K562 (cell line): ENCODE measurements at regions not wholly inside any gene's neighbourhood (a gene's known extent, or its start where the extent isn't known, plus 50 kb on each side); places are given as distances from the start of the nearest gene placed in this dataset.

Source experiments
- ATAC-seq: fragments of 200-7000 bp; cut with Tn5 transposase; 3 replicates; pipeline ENCODE4 v1.9.1; 2020; ENCODE audit warnings: moderate library complexity
- BruUV-seq: library from RNA; stranded (reverse); fragments of 400-500 nt; replicated peaks from 2 replicates; lab custom pipeline; 2021; lab: Mats Ljungman, UMichigan
- CTCF ChIA-PET: fragments of 300-600 bp; formaldehyde crosslinking; extraction: SDS; loops from one replicate; lab custom pipeline; 2021; ENCODE audit warnings: low intra/inter-chr PET ratio; lab: Yijun Ruan, JAX
- POLR2A ChIA-PET: fragments of 300-600, 350-650 bp; sonication (Branson Sonifier 250); formaldehyde crosslinking; extraction: SDS; loops from one replicate; lab custom pipeline; 2021; ENCODE audit warnings: antibody characterized with exemption, inconsistent platforms; lab: Yijun Ruan, JAX
- DNase-seq, 4 experiments: peaks; one replicate each; pipeline versions ENCODE4 v3.0.0 to v3.0.0-alpha.2; 2011 to 2018; ENCODE audit warnings: low spot score in 3 of 4, mixed read lengths in 3 of 4; ENCODE audit errors: extremely low read depth in 1 of 4
- FAIRE-seq: peaks from 2 replicates; lab custom pipeline; 2011; peaks lifted over from hg19 to GRCh38; lab: Jason Lieb, UNC
- H2AFZ ChIP-seq: 2 replicates; pipeline ENCODE4 v1.6.0; 2011; ENCODE audit warnings: low read depth, low read length, control low read depth, inconsistent platforms
- H3K27ac ChIP-seq: fragments of 200-600 bp; 3 replicates; pipeline ENCODE4 v1.8.0; 2011; ENCODE audit warnings: low read depth, mild to moderate bottlenecking, control low read depth, inconsistent platforms, low read length, moderate library complexity, mixed read lengths; ENCODE audit errors: extremely low read depth
- H3K27me3 ChIP-seq, 2 experiments: fragments of 300-600 bp in 1 of 2; 2 replicates in 1 of 2; 3 replicates in 1 of 2; pipeline versions ENCODE4 v1.6.0 to v1.8.0; 2011; ENCODE audit warnings: inconsistent platforms in 2 of 2, low read length in 2 of 2, mild to moderate bottlenecking in 1 of 2, mixed read lengths in 1 of 2, moderate library complexity in 1 of 2; ENCODE audit not compliant: control insufficient read depth in 2 of 2, insufficient read depth in 2 of 2
- H3K36me3 ChIP-seq: fragments of 300-600 bp; 3 replicates; pipeline ENCODE4 v1.8.0; 2011; ENCODE audit warnings: mild to moderate bottlenecking, low read length, inconsistent platforms; ENCODE audit not compliant: control insufficient read depth, insufficient read depth
- H3K4me1 ChIP-seq, 2 experiments: fragments of 200-600 bp in 1 of 2; replicated peaks in 1 of 2; 2 replicates in 1 of 2; 3 replicates in 1 of 2; pipeline versions ENCODE4 v1.5.1 to v1.8.0; 2011; ENCODE audit warnings: inconsistent platforms in 2 of 2, low read length in 2 of 2, mild to moderate bottlenecking in 1 of 2, mixed read lengths in 1 of 2, moderate library complexity in 1 of 2; ENCODE audit not compliant: control insufficient read depth in 2 of 2, insufficient read depth in 2 of 2
- H3K4me2 ChIP-seq: 2 replicates; pipeline ENCODE4 v1.6.1; 2011; ENCODE audit warnings: low read length, control low read depth, inconsistent platforms, mixed read lengths; ENCODE audit not compliant: insufficient read depth
- H3K4me3 ChIP-seq: fragments of 200-600 bp; sonication (generic), shearing (Covaris generic); 2 replicates; pipeline ENCODE4 v1.5.1; 2016; ENCODE audit warnings: control low read depth, inconsistent platforms
- H3K79me2 ChIP-seq: fragments of 200-600 bp; 3 replicates; pipeline ENCODE4 v1.8.0; 2011; ENCODE audit warnings: low read length, inconsistent platforms; ENCODE audit not compliant: control insufficient read depth, insufficient read depth
- H3K9ac ChIP-seq, 2 experiments: 2 replicates each; pipeline versions ENCODE4 v1.6.0 to v1.6.1; 2011; ENCODE audit warnings: low read depth in 2 of 2, low read length in 2 of 2, control low read depth in 1 of 2, inconsistent platforms in 1 of 2, mild to moderate bottlenecking in 1 of 2, mixed read lengths in 1 of 2; ENCODE audit not compliant: insufficient read depth in 1 of 2
- H3K9me1 ChIP-seq: one replicate; pipeline ENCODE4 v1.6.0; 2011; ENCODE audit warnings: inconsistent platforms, mild to moderate bottlenecking, low read length, moderate library complexity; ENCODE audit not compliant: control insufficient read depth, insufficient read depth
- H3K9me3 ChIP-seq: replicated peaks from 2 replicates; pipeline ENCODE4 v1.5.1; 2011; ENCODE audit warnings: low read depth, low read length, inconsistent platforms; ENCODE audit not compliant: control insufficient read depth, insufficient read depth
- H4K20me1 ChIP-seq: replicated peaks from 2 replicates; pipeline ENCODE4 v1.6.1; 2011; ENCODE audit warnings: low read length, inconsistent platforms, mixed read lengths; ENCODE audit not compliant: control insufficient read depth, insufficient read depth
- CHCHD3 ChIP-seq: fragments of 250-450 bp; sonication (Bioruptor Pico); IDR thresholded peaks from 2 replicates; pipeline ENCODE4 v2.1.2; 2022; ENCODE audit warnings: mild to moderate bottlenecking
- NR2F6 ChIP-seq: fragments of 450-650 bp; formaldehyde crosslinking; IDR thresholded peaks from 2 replicates; pipeline ENCODE4 v1.4.0; 2020; ENCODE audit warnings: mild to moderate bottlenecking
- ZNF134 ChIP-seq: fragments of 250-450 bp; sonication (Bioruptor Pico); conservative IDR thresholded peaks from 2 replicates; pipeline ENCODE4 v1.4.0; 2020
- ZNF143 ChIP-seq: sonication (generic); formaldehyde crosslinking; IDR thresholded peaks from 2 replicates; pipeline ENCODE4 v1.9.0; 2022; ENCODE audit warnings: mild to moderate bottlenecking, missing genetic modification reagents
- ZNF75A ChIP-seq: fragments of 450-650 bp; formaldehyde crosslinking; IDR thresholded peaks from 2 replicates; pipeline ENCODE4 v1.4.0; 2020; ENCODE audit warnings: mild to moderate bottlenecking
- WGBS: fragments of 100-300 bp; shearing (Covaris generic); methylation state at CpG from one replicate; pipeline ENCODE4 v1.1.6; 2016; ENCODE audit warnings: low coverage, mixed read lengths; ENCODE audit not compliant: insufficient coverage; ENCODE audit errors: missing lambda C conversion rate; 5-methylcytosine and 5-hydroxymethylcytosine counted together
- in situ Hi-C: fragments of 300-500 bp; cut with MboI; formaldehyde crosslinking; loops from 4 replicates; pipeline ENCODE4 v1.15.0; 2018; ENCODE audit warnings: inconsistent platforms, mixed read lengths
- intact Hi-C: fragments of 100-400 bp; cut with micrococcal nuclease; formaldehyde crosslinking; loops from 2 replicates; pipeline ENCODE4 v1.14.2; 2022
- TF ChIP-seq, protein P1 (sequence below): sonication (generic); formaldehyde crosslinking; IDR thresholded peaks from 2 replicates; pipeline ENCODE4 v1.8.1; 2023; ENCODE audit warnings: mild to moderate bottlenecking, missing genetic modification reagents, moderate library complexity
- TF ChIP-seq, protein P2 (sequence below): fragments of 150-350 bp; conservative IDR thresholded peaks from 2 replicates; pipeline ENCODE4 v1.6.1; 2014; ENCODE audit warnings: low read length
- TF ChIP-seq, protein P3 (sequence below): fragments of 450-650 bp; formaldehyde crosslinking; IDR thresholded peaks from 2 replicates; pipeline ENCODE4 v1.4.0; 2020; ENCODE audit warnings: mild to moderate bottlenecking, moderate library complexity
- TF ChIP-seq, protein P4 (sequence below), 3 experiments: IDR thresholded peaks in 2 of 3; conservative IDR thresholded peaks in 1 of 3; 2 replicates each; pipeline ENCODE4 v1.5.1; 2011 to 2012; ENCODE audit warnings: low read length in 3 of 3, mild to moderate bottlenecking in 3 of 3, control low read depth in 2 of 3, improper control_type of control experiment in 1 of 3, inconsistent platforms in 1 of 3, low read depth in 1 of 3, mixed read lengths in 1 of 3, moderate library complexity in 1 of 3; ENCODE audit not compliant: insufficient read depth in 2 of 3
- TF ChIP-seq, protein P5 (sequence below): fragments of 450-650 bp; IDR thresholded peaks from 2 replicates; pipeline ENCODE4 v1.6.1; 2016; ENCODE audit warnings: missing biosample characterization, missing genetic modification characterization
- TF ChIP-seq, protein P6 (sequence below): fragments of 250-450 bp; sonication (Bioruptor Pico); IDR thresholded peaks from 2 replicates; pipeline ENCODE4 v1.5.0; 2020; ENCODE audit warnings: mild to moderate bottlenecking, borderline replicate concordance

DNA sequence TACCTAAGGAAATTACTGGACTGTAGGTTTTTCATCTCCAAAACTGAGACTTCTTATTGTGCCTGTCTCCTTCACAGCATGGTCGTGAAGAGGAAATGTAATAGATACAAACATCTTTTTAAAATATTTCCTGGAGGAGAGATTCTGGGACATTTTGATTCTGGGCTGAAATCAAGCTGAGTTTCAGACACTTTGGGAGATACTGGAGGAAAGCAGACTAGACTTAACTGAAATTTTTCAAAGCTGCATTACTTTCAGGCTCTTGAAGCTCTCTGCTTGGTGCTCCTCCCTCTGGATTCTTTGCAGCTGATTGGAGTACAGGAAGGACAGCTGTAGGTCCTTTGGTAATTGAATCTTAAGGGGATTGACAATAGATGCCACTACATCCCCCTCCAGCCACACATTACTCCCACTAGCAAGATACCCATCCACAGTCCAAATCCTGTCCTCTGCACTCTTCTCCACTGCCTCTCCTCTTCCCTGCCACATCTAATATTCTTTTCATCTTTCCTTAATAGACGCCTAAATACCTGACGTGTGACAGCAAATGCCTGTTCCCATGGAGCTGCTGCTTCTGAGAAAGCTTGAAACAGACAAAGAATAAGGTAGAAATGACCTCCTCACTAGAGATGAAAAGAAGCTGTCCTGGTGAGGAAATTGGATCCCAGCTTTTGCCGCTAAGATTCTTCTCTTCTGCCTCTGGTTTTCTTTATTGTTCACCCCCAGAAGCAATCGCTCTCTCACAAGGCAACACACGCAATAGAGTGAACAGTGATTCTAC, 111.5 kb upstream of the PHYHIPL start:
- no peaks in the 10 kb centered on the region for H3K9me3 ChIP-seq
- no TSS peak for BruUV-seq
- H3K4me3 ChIP-seq: no peak overlapping the region
- H3K4me1 ChIP-seq: no peaks in the 10 kb centered on the region
- H3K27ac ChIP-seq: no peak overlapping the region
- in situ Hi-C loops (no loop called here), intact Hi-C loops (no loop called here)
- no peak for ATAC-seq
- H2AFZ ChIP-seq: no peak overlapping the region
- no peak for DNase-seq
- no peak for FAIRE-seq
- H3K27me3 ChIP-seq: no peaks in the 10 kb centered on the region
- no peaks in the 10 kb centered on the region for H3K79me2 ChIP-seq
- POLR2A ChIA-PET: no interaction called here
- CTCF ChIA-PET: no interaction called here
- no peaks in the 10 kb centered on the region for H3K9me1 ChIP-seq
- H3K4me2 ChIP-seq: no peak overlapping the region
- no peaks in the 10 kb centered on the region for H4K20me1 ChIP-seq
- under 1% methylated on average over 6 of the region's 6 CpGs for WGBS
- H3K9ac ChIP-seq: no peak overlapping the region
- no peaks in the 10 kb centered on the region for H3K36me3 ChIP-seq
- TF ChIP-seq, protein P1, sequence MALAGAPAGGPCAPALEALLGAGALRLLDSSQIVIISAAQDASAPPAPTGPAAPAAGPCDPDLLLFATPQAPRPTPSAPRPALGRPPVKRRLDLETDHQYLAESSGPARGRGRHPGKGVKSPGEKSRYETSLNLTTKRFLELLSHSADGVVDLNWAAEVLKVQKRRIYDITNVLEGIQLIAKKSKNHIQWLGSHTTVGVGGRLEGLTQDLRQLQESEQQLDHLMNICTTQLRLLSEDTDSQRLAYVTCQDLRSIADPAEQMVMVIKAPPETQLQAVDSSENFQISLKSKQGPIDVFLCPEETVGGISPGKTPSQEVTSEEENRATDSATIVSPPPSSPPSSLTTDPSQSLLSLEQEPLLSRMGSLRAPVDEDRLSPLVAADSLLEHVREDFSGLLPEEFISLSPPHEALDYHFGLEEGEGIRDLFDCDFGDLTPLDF (CRISPR knock-in tag): no peak
- TF ChIP-seq CHCHD3 (CRISPR knock-in tag) (no peak), ZNF134 (no peak), ZNF143 (no peak), ZNF75A (CRISPR knock-in tag) (no peak), NR2F6 (CRISPR knock-in tag) (no peak)
- TF ChIP-seq, protein P2, sequence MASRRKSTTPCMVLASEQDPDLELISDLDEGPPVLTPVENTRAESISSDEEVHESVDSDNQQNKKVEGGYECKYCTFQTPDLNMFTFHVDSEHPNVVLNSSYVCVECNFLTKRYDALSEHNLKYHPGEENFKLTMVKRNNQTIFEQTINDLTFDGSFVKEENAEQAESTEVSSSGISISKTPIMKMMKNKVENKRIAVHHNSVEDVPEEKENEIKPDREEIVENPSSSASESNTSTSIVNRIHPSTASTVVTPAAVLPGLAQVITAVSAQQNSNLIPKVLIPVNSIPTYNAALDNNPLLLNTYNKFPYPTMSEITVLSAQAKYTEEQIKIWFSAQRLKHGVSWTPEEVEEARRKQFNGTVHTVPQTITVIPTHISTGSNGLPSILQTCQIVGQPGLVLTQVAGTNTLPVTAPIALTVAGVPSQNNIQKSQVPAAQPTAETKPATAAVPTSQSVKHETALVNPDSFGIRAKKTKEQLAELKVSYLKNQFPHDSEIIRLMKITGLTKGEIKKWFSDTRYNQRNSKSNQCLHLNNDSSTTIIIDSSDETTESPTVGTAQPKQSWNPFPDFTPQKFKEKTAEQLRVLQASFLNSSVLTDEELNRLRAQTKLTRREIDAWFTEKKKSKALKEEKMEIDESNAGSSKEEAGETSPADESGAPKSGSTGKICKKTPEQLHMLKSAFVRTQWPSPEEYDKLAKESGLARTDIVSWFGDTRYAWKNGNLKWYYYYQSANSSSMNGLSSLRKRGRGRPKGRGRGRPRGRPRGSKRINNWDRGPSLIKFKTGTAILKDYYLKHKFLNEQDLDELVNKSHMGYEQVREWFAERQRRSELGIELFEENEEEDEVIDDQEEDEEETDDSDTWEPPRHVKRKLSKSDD: no peak
- TF ChIP-seq, protein P3, sequence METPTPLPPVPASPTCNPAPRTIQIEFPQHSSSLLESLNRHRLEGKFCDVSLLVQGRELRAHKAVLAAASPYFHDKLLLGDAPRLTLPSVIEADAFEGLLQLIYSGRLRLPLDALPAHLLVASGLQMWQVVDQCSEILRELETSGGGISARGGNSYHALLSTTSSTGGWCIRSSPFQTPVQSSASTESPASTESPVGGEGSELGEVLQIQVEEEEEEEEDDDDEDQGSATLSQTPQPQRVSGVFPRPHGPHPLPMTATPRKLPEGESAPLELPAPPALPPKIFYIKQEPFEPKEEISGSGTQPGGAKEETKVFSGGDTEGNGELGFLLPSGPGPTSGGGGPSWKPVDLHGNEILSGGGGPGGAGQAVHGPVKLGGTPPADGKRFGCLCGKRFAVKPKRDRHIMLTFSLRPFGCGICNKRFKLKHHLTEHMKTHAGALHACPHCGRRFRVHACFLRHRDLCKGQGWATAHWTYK (CRISPR knock-in tag): no peak
- TF ChIP-seq, protein P4, sequence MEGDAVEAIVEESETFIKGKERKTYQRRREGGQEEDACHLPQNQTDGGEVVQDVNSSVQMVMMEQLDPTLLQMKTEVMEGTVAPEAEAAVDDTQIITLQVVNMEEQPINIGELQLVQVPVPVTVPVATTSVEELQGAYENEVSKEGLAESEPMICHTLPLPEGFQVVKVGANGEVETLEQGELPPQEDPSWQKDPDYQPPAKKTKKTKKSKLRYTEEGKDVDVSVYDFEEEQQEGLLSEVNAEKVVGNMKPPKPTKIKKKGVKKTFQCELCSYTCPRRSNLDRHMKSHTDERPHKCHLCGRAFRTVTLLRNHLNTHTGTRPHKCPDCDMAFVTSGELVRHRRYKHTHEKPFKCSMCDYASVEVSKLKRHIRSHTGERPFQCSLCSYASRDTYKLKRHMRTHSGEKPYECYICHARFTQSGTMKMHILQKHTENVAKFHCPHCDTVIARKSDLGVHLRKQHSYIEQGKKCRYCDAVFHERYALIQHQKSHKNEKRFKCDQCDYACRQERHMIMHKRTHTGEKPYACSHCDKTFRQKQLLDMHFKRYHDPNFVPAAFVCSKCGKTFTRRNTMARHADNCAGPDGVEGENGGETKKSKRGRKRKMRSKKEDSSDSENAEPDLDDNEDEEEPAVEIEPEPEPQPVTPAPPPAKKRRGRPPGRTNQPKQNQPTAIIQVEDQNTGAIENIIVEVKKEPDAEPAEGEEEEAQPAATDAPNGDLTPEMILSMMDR (IDR thresholded peaks at IDR 0.05 in 2 of 3, conservative IDR thresholded peaks at IDR 0.05 in 1 of 3; ENCODE audit: insufficient read depth in 2 of 3, low read depth in 1 of 3, low read length in 3 of 3): no peak
- TF ChIP-seq, protein P5, sequence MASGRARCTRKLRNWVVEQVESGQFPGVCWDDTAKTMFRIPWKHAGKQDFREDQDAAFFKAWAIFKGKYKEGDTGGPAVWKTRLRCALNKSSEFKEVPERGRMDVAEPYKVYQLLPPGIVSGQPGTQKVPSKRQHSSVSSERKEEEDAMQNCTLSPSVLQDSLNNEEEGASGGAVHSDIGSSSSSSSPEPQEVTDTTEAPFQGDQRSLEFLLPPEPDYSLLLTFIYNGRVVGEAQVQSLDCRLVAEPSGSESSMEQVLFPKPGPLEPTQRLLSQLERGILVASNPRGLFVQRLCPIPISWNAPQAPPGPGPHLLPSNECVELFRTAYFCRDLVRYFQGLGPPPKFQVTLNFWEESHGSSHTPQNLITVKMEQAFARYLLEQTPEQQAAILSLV (tag): no peak
- TF ChIP-seq, protein P6, sequence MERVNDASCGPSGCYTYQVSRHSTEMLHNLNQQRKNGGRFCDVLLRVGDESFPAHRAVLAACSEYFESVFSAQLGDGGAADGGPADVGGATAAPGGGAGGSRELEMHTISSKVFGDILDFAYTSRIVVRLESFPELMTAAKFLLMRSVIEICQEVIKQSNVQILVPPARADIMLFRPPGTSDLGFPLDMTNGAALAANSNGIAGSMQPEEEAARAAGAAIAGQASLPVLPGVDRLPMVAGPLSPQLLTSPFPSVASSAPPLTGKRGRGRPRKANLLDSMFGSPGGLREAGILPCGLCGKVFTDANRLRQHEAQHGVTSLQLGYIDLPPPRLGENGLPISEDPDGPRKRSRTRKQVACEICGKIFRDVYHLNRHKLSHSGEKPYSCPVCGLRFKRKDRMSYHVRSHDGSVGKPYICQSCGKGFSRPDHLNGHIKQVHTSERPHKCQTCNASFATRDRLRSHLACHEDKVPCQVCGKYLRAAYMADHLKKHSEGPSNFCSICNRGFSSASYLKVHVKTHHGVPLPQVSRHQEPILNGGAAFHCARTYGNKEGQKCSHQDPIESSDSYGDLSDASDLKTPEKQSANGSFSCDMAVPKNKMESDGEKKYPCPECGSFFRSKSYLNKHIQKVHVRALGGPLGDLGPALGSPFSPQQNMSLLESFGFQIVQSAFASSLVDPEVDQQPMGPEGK (CRISPR knock-in tag): no peak
